ENCODE measurements at regions not wholly inside any gene's neighbourhood (a gene's known extent, or its start where the extent isn't known, plus 50 kb on each side); places are given as distances from the start of the nearest gene placed in this dataset.

- no peak for TF ChIP-seq CTCF (IDR thresholded peaks at IDR 0.05; ENCODE audit: extremely low read depth, missing control alignments)
- DNase-seq (ENCODE audit: low spot score): no peak
Observed at GRCh38 chr17:33936764-33937163, 318.3 kb upstream of the CCL2 start.

- no peak for DNase-seq (ENCODE audit: low spot score)
- TF ChIP-seq CTCF (IDR thresholded peaks at IDR 0.05; ENCODE audit: extremely low read depth, missing control alignments): no peak
Observed at GRCh38 chr17:33939959-33940358, 315.1 kb upstream of the CCL2 start.

GRCh38 chr17:33940769-33941370 is 314.2 kb upstream of the CCL2 start:
- no peak for TF ChIP-seq CTCF (IDR thresholded peaks at IDR 0.05; ENCODE audit: extremely low read depth, missing control alignments)
- no peak for DNase-seq (ENCODE audit: low spot score)

- no peak for DNase-seq (ENCODE audit: low spot score)
- no peak for TF ChIP-seq CTCF (IDR thresholded peaks at IDR 0.05; ENCODE audit: extremely low read depth, missing control alignments)
Observed at GRCh38 chr17:33941744-33942143, 313.3 kb upstream of the CCL2 start.

GRCh38 chr17:33942414-33942813 is 312.7 kb upstream of the CCL2 start:
- TF ChIP-seq CTCF (IDR thresholded peaks at IDR 0.05; ENCODE audit: extremely low read depth, missing control alignments): no peak
- no peak for DNase-seq (ENCODE audit: low spot score)

GRCh38 chr17:33944412-33944811 is 310.7 kb upstream of the CCL2 start:
- no peak for DNase-seq (ENCODE audit: low spot score)
- TF ChIP-seq CTCF (IDR thresholded peaks at IDR 0.05; ENCODE audit: extremely low read depth, missing control alignments): no peak

GRCh38 chr17:33944826-33945225 is 310.3 kb upstream of the CCL2 start:
- TF ChIP-seq CTCF (IDR thresholded peaks at IDR 0.05; ENCODE audit: extremely low read depth, missing control alignments): no peak
- DNase-seq (ENCODE audit: low spot score): no peak
